Liver (tissue), 8 donors: ENCODE measurements at regions not wholly inside any gene's neighbourhood (a gene's known extent, or its start where the extent isn't known, plus 50 kb on each side); places are given as distances from the start of the nearest gene placed in this dataset.

ENCODE experiments used
- DNase-seq: peaks from one replicate; pipeline ENCODE4 v3.0.0-alpha.2; 2017; ENCODE audit warnings: low spot score
- H3K27ac ChIP-seq, 2 donors: one replicate each; pipeline ENCODE4 v1.7.0; 2013; ENCODE audit warnings: inconsistent platforms in 2 of 2, low read length in 2 of 2, control low read depth in 1 of 2, low read depth in 1 of 2, mild to moderate bottlenecking in 1 of 2
- H3K27me3 ChIP-seq, 4 donors: one replicate each; pipeline versions ENCODE4 v1.6.1 to v1.7.0; 2013; ENCODE audit warnings: low read length in 3 of 4, inconsistent platforms in 1 of 4, mild to moderate bottlenecking in 1 of 4, moderate library complexity in 1 of 4; ENCODE audit not compliant: control insufficient read depth in 4 of 4, insufficient read depth in 4 of 4
- H3K36me3 ChIP-seq, 4 donors: one replicate each; pipeline versions ENCODE4 v1.6.1 to v1.7.0; 2013; ENCODE audit warnings: low read length in 3 of 4, mild to moderate bottlenecking in 3 of 4, low read depth in 1 of 4, moderate library complexity in 1 of 4; ENCODE audit not compliant: control insufficient read depth in 4 of 4, insufficient read depth in 3 of 4
- H3K4me1 ChIP-seq, 4 donors: one replicate each; pipeline versions ENCODE4 v1.6.1 to v1.7.0; 2013; ENCODE audit warnings: low read length in 3 of 4, mild to moderate bottlenecking in 3 of 4, moderate library complexity in 1 of 4; ENCODE audit not compliant: control insufficient read depth in 4 of 4, insufficient read depth in 4 of 4
- H3K4me3 ChIP-seq, 3 donors: one replicate each; pipeline versions ENCODE4 v1.6.1 to v1.7.0; 2013; ENCODE audit warnings: low read length in 3 of 3, control low read depth in 1 of 3, low read depth in 1 of 3, mild to moderate bottlenecking in 1 of 3
- H3K9ac ChIP-seq, 2 donors: one replicate each; pipeline ENCODE4 v1.7.0; 2013; ENCODE audit warnings: low read length in 2 of 2, mild to moderate bottlenecking in 2 of 2, moderate library complexity in 2 of 2, control low read depth in 1 of 2, low read depth in 1 of 2
- H3K9me3 ChIP-seq, 4 donors: one replicate each; pipeline versions ENCODE4 v1.6.1 to v1.7.0; 2013; ENCODE audit warnings: low read length in 3 of 4; ENCODE audit not compliant: control insufficient read depth in 4 of 4
- EGR1 ChIP-seq, 2 donors: IDR thresholded peaks; 2 replicates each; pipeline ENCODE4 v1.6.1; 2016 to 2018; ENCODE audit warnings: antibody characterized with exemption in 2 of 2, low read depth in 2 of 2
- FOXA1 ChIP-seq: IDR thresholded peaks from 2 replicates; pipeline ENCODE4 v1.6.1; 2016; ENCODE audit warnings: antibody characterized with exemption
- GABPA ChIP-seq, 2 donors: IDR thresholded peaks in 1 of 2; conservative IDR thresholded peaks in 1 of 2; 2 replicates each; pipeline ENCODE4 v1.6.1; 2016; ENCODE audit warnings: antibody characterized with exemption in 2 of 2, mild to moderate bottlenecking in 1 of 2, moderate library complexity in 1 of 2
- HNF4A ChIP-seq, 2 donors: conservative IDR thresholded peaks; 2 replicates each; pipeline ENCODE4 v1.6.1; 2016; ENCODE audit warnings: antibody characterized with exemption in 2 of 2, mild to moderate bottlenecking in 2 of 2
- JUND ChIP-seq, 2 donors: IDR thresholded peaks; 2 replicates each; pipeline ENCODE4 v1.6.1; 2016; ENCODE audit warnings: antibody characterized with exemption in 2 of 2
- NR2F2 ChIP-seq: IDR thresholded peaks from 2 replicates; pipeline ENCODE4 v1.6.1; 2016; ENCODE audit warnings: antibody characterized with exemption
- RAD21 ChIP-seq, 2 donors: IDR thresholded peaks; 2 replicates each; pipeline ENCODE4 v1.6.1; 2016; ENCODE audit warnings: antibody characterized with exemption in 2 of 2, mild to moderate bottlenecking in 2 of 2
- RXRA ChIP-seq, 2 donors: IDR thresholded peaks; 2 replicates each; pipeline ENCODE4 v1.6.1; 2017 to 2018; ENCODE audit warnings: antibody characterized with exemption in 2 of 2, mild to moderate bottlenecking in 1 of 2
- SP1 ChIP-seq: IDR thresholded peaks from 2 replicates; pipeline ENCODE4 v1.6.1; 2018; ENCODE audit warnings: antibody characterized with exemption, mild to moderate bottlenecking
- TAF1 ChIP-seq: conservative IDR thresholded peaks from 2 replicates; pipeline ENCODE4 v1.6.1; 2016; ENCODE audit warnings: antibody characterized with exemption, mild to moderate bottlenecking
- WGBS: extraction: QIAGEN DNeasy Blood & Tissue Kit; methylation state at CpG from one replicate; pipeline ENCODE4 v1.1.7; 2013; 5-methylcytosine and 5-hydroxymethylcytosine counted together
- TF ChIP-seq, protein P1 (sequence below): fragments of 150-350 bp; IDR thresholded peaks from 2 replicates; pipeline ENCODE4 v1.5.1; 2017; ENCODE audit warnings: improper control_type of control experiment, low read depth, low read length; ENCODE audit not compliant: missing input control
- TF ChIP-seq, protein P2 (sequence below): IDR thresholded peaks from 2 replicates; pipeline ENCODE4 v1.6.1; 2016; ENCODE audit warnings: antibody characterized with exemption, mild to moderate bottlenecking
- TF ChIP-seq, protein P3 (sequence below): IDR thresholded peaks from 2 replicates; pipeline ENCODE4 v1.6.1; 2016; ENCODE audit warnings: antibody characterized with exemption
- donor health status: healthy.
- donor health status: healthy.
- donor health status: healthy.
- donor health status: healthy.
- donor health status: healthy.

DNA sequence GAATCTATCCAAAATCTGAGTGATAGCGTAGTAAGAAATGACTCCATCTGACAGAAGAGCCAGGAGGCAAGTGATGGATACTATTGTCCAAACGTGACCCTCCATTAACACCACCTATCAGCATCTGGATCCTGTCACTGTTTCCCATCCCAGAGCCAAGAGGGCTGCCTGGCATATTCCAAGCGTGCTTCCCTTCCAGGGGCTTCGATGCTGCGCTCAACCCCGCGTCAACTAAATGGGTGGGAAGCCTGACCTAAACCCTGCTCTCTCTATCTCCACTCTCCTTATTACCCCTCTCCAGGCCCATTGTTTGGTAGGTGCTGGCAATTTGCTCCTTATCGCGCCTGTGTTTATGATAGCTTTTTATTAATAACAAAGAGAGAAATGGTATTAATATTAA is 83.2 kb downstream of the NR2F2 start (continued):
- TF ChIP-seq, protein P1, sequence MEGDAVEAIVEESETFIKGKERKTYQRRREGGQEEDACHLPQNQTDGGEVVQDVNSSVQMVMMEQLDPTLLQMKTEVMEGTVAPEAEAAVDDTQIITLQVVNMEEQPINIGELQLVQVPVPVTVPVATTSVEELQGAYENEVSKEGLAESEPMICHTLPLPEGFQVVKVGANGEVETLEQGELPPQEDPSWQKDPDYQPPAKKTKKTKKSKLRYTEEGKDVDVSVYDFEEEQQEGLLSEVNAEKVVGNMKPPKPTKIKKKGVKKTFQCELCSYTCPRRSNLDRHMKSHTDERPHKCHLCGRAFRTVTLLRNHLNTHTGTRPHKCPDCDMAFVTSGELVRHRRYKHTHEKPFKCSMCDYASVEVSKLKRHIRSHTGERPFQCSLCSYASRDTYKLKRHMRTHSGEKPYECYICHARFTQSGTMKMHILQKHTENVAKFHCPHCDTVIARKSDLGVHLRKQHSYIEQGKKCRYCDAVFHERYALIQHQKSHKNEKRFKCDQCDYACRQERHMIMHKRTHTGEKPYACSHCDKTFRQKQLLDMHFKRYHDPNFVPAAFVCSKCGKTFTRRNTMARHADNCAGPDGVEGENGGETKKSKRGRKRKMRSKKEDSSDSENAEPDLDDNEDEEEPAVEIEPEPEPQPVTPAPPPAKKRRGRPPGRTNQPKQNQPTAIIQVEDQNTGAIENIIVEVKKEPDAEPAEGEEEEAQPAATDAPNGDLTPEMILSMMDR, result no peak
- TF ChIP-seq GABPA (IDR thresholded peaks at IDR 0.05 in 1 of 2, conservative IDR thresholded peaks at IDR 0.05 in 1 of 2) (no peak), TAF1 (no peak), JUND (IDR thresholded peaks at IDR 0.05) (no peak)

DNA sequence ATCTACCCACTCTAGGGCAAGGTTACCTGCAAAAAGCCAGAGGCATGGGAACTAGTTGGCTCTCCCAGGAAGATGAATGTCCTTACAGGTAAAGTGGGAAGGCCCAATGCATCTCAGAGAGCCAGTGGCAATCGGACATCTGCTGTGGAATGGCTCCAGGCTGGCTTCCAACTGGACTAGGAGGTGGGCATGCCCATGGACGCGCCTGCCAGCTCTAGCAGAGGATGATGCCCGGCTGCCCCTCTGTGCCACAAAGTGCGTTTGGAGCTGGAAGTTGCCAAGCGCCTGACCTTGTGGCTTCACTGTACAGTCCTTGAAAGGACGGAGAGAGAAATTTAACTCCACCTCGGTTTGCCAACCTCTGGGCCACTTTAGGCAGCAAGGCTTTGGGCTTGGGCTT is 84.4 kb downstream of the NR2F2 start:
- Histone ChIP-seq H3K9me3 (no peaks in the 10 kb centered on the region), H3K4me1 (peaks cover 7 to 16% (median 9%) of the 10 kb centered on the region in 4 donors), H3K27ac (no peak overlapping the region), H3K36me3 (no peaks in the 10 kb centered on the region), H3K4me3 (no peak overlapping the region), H3K27me3 (peaks cover 11 to 37% (median 26%) of the 10 kb centered on the region in 4 donors), H3K9ac (no peak overlapping the region)
- no peak for DNase-seq
- TF ChIP-seq SP1 (no peak), NR2F2 (no peak), EGR1 (IDR thresholded peaks at IDR 0.05; ENCODE audit: low read depth in 2 of 2) (no peak), RAD21 (IDR thresholded peaks at IDR 0.05) (no peak)
- TF ChIP-seq, protein P1, result no peak
- 22% methylated on average over 8 of the region's 8 CpGs for WGBS

DNA sequence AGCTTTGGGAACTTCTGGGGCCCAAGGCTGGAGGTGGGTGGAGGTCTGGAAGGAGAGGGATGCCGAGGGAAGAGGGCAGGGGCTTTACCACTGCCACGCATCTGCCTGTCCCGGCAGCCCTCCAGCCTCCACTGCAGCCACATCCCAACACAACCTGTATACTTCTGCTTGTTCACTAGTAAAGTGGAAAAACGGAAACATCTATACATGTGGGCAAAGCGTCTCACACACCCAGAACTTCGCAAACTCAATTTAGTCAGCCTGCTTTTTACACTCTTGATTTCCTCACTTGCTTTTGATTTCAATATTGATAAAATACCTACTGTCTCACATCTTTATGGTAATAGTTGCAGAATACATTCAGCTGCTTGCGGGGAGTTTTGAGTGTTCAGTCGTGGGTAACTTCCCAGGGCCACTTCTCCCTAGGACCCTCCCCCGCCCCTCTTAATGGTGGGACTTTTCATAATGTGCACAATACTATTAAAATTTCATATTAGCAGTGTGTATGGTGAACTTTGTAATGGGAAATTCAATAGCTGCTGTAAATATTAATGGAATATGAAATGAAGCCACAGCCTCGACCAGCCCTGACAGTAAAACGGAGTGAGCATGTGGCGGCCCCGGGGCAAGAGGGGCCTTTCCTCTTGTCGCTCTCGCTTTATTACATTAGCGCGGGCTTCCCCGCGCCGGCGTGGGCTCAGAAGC is 85.2 kb downstream of the NR2F2 start:
- H3K4me3 ChIP-seq, result peak overlapping the region in 1 of 3 donors; percentile 34
- no peaks in the 10 kb centered on the region for H3K9me3 ChIP-seq
- H3K27me3 ChIP-seq, result peaks cover 8 to 33% (median 24%) of the 10 kb centered on the region in 4 donors
- no peak for DNase-seq
- no peak overlapping the region for H3K9ac ChIP-seq
- 15% methylated on average over 21 of the region's 21 CpGs for WGBS
- no peak overlapping the region for H3K27ac ChIP-seq
- H3K4me1 ChIP-seq, result peaks cover 7 to 15% (median 9%) of the 10 kb centered on the region in 4 donors
- no peak for TF ChIP-seq RXRA (IDR thresholded peaks at IDR 0.05)
- TF ChIP-seq FOXA1, result no peak
- TF ChIP-seq, protein P2, sequence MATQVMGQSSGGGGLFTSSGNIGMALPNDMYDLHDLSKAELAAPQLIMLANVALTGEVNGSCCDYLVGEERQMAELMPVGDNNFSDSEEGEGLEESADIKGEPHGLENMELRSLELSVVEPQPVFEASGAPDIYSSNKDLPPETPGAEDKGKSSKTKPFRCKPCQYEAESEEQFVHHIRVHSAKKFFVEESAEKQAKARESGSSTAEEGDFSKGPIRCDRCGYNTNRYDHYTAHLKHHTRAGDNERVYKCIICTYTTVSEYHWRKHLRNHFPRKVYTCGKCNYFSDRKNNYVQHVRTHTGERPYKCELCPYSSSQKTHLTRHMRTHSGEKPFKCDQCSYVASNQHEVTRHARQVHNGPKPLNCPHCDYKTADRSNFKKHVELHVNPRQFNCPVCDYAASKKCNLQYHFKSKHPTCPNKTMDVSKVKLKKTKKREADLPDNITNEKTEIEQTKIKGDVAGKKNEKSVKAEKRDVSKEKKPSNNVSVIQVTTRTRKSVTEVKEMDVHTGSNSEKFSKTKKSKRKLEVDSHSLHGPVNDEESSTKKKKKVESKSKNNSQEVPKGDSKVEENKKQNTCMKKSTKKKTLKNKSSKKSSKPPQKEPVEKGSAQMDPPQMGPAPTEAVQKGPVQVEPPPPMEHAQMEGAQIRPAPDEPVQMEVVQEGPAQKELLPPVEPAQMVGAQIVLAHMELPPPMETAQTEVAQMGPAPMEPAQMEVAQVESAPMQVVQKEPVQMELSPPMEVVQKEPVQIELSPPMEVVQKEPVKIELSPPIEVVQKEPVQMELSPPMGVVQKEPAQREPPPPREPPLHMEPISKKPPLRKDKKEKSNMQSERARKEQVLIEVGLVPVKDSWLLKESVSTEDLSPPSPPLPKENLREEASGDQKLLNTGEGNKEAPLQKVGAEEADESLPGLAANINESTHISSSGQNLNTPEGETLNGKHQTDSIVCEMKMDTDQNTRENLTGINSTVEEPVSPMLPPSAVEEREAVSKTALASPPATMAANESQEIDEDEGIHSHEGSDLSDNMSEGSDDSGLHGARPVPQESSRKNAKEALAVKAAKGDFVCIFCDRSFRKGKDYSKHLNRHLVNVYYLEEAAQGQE, result no peak
- TF ChIP-seq TAF1, result no peak
- no peak for TF ChIP-seq HNF4A (conservative IDR thresholded peaks at IDR 0.05)
- TF ChIP-seq RAD21 (IDR thresholded peaks at IDR 0.05), result no peak
- TF ChIP-seq, protein P3, sequence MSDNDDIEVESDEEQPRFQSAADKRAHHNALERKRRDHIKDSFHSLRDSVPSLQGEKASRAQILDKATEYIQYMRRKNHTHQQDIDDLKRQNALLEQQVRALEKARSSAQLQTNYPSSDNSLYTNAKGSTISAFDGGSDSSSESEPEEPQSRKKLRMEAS, result no peak
- H3K36me3 ChIP-seq, result no peaks in the 10 kb centered on the region
